GM18498 (cell line): ENCODE measurements at regions not wholly inside any gene's neighbourhood (a gene's known extent, or its start where the extent isn't known, plus 50 kb on each side); places are given as distances from the start of the nearest gene placed in this dataset.
"Not testable (repeated sequence)": the region's sequence is repeated elsewhere in the genome, so short reads cannot be mapped to it uniquely, and the experiment has no call there.

Source experiments
- ATAC-seq: cut with Tn5 transposase; IDR thresholded peaks from one replicate; pipeline ENCODE4 v1.9.1; 2021; ENCODE audit warnings: mild to moderate bottlenecking, moderate library complexity; ENCODE audit not compliant: unreplicated experiment

DNA sequence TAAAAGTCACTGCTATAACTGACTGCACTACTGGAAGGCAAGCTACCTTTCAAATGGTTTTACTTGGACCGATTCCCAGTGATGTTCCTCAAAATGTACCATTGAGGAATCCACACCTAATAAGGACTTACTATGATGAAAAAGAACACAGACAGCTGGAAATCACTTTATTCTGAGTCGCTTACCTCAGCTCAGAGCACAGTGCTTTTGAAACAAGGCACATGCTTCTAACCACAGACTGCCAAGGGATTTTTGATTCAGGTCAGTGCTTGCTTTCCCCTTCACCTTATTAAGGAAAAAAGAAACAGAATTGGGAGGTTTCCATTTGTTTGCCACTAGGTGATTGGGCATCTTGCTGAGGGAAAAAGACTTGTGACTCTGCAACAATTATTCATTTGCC lies 707.5 kb upstream of the FSHR start:
- no peak for ATAC-seq

DNA sequence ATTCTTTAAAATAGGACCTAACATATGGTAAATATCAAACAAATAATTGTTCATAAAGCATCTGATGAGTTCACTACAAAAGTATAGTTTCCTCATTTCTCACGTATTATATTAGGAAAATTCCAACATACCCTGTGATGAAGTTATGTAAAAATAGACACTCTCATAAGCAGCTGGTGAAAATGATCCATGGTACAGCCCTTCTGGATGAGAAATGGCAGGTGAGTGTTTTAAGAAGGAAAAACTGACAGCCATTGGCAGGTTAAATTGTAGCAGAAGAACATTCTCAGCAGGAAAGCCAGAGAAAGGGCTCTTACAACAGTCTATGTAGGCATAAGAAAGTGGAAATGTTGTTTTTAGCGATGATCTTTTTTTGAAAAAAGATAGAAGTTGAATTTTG lies 706.5 kb upstream of the FSHR start:
- no peak for ATAC-seq

DNA sequence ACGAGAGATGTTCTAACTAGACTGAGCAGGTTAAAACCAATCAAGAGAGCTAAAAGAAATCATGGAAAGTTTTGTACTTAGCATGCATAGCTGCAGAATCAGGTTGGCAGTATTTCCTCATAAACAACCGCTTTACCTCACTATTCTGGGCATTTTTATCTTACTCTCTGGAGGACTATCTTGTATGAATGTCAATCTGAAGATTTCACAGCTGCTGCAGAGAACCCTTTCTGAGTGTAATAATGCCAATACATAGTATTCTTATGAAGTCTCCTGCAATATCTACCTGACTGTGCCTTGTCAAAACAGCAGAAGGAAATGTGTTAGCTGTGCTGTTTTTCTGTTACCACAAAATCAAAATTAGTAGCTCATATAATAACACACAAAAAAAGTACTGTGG lies 705.9 kb upstream of the FSHR start:
- ATAC-seq: no peak

- ATAC-seq: no peak
Measured at GRCh38 chr2:49858657-49859056, 704.3 kb upstream of the FSHR start.

- no peak for ATAC-seq
Measured at GRCh38 chr2:49858113-49858490, 703.8 kb upstream of the FSHR start.

DNA sequence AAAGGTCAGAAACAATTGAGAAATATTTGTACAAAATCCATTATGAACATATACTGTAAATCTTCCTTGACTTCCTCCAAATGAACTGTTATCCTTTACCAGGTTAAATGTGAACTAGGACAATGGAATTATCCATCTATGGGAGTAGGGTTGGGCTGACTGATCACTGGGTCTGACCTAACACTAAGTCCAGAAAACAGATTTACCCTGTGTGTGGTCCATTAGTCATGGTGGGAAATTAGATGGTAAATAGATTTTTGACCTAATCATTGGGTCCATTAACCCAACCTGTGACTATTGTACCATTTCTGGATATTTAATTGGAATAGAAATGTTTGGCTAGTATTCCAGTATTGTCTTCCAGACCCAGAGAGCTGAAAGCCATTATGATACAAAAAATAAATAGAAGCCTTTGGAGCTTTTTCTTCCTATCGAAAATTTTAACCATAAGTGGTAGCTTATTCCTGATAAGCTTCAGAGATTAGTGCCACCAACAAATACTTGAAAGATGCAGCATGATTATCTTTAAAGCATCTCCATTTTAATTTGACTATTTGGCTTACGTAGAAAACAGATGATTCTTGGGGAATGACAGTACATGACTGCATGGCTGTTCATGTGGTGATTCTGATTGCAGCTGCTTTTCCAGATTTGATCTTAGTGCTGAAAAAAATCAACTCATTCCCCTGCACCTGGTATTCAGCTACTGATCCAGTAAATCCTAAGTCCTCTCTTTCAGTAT lies 703.2 kb upstream of the FSHR start:
- ATAC-seq: no peak

- no peak for ATAC-seq
Measured at GRCh38 chr2:49845671-49846070, 691.4 kb upstream of the FSHR start.

DNA sequence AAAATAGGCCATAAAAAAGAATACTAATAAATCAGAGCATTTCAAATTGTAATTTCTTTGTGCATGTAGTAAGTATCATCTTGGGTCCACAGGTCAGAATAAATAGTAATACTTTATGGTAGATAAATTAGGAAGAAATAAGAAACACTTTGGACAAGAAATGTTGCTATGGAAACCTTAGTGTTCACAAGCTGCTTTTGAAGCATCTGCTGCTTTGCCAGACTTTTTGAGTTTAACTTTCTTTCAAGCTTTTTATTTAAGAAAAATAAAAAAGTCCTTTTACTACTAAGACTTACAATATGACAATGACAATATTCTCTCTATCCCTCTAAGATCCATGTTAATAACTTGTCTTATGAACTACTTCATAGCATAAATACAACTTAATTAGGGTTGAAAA lies 690.7 kb upstream of the FSHR start:
- no peak for ATAC-seq

DNA sequence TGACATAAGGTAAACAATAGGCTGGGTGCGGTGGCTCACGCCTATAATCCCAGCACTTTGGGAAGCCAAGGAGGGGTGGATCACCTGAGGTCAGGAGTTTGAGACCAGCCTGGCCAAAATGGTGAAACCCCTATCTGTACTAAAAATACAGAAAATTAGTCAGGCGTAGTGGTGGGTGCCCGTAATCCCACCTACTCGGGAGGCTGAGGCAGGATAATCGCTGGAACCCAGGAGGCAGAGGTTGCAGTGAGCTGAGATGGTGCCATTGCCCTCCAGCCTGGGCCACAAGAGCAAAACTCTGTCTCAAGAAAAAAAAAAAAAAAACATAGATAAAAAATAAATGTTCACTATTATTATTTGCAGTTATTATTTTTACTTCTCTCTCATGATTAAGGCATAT lies 689.8 kb upstream of the FSHR start:
- not testable (repeated sequence) for ATAC-seq

DNA sequence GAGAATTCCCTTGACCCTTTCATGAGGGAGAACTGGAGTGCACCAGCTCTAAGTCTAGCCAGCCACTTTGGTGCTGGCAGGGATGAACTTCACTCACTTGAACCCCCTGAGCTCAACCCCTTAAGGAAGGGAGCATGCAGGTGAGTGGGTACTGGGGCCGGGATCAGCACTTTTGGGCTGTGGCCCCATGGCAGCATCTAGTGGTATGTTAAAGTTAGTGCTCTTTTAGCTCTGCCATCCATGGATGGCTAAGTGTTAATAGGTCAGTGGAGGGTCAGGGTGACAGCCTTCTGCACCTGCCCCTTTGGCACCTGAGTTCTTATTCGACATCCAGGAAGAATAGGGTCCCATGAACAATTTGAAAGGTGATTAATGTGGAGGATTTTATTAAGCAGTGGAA lies 689.0 kb upstream of the FSHR start:
- no peak for ATAC-seq

DNA sequence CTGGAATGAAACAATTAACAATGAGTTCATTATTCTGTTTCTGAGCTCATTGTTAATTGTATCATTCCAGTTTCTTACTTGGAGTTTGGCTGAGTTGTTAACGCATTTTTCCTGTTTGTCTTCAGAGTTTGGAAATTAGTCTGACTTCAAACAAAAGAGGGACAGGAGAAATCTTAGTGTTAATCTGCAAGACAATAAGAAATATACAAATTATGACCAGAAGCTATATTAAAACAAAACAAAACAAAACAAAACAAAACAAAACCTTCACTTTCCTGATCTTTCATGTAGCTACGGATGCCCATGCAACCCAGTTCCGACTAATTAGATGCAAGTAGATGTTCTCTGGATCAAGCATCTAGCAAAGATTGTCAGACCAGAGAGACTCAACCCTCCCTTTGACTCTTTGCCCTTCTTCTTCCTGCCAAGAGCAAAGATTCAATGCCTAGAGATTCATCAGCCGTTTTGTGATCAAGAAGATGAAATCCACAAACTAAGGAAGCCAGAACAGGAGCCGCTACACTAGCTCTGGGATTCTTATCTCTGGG lies 686.2 kb upstream of the FSHR start:
- no peak for ATAC-seq

GRCh38 chr2:49839818-49840217 lies 685.5 kb upstream of the FSHR start:
- ATAC-seq: no peak

DNA sequence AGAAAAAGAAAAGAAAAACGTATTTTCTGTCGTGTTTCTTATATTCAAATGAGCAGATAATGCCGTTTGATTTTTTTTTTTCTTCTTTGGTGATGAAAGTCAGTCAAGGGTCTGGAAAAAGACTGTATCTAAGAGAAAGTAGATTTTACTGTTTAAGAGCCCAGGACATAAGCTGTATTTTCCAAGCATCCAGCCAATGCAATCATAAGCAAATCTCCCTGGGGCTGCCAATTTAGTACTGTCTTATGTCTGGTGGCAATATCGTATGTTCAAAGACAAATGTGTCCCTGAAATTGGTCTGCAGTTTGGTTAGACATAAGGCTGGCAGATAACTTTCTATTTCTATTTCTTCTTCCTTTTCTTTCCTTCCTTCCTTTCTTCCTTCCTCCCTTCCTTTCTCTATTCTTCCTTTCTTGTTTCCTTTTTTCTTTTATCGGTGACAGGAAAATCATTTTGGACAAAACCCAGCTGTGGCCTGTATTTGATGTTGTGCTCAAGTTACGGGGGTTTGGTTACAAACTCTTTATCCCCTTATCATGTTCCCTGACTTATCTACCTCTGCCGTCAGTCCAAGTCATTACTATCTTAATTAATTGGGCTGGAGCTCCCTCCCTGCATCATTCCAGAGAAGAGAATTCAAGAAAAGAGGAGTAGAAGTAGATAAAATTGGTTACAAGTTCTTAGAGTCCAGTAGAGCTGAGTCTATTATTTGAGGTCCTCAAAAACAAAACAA lies 683.4 kb upstream of the FSHR start:
- ATAC-seq: no peak

DNA sequence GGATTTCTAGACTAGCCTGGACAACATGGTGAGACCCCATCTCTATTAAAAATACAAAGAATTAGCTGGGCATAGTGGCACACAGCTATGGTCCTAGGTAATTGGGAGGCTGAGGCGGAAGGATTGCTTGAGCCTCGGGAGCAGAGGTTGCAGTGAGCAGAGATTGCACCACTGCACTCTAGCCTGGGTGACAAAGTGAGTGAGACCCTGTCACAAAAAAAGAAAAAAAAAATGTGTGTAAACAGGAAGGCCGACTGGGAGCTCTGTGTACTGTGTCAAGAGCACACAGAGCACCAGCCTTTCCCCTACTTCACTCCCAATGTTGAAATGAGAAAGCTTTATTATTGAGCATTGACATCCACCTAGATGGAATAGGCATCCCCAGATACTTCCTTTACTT lies 681.7 kb upstream of the FSHR start:
- no peak for ATAC-seq

DNA sequence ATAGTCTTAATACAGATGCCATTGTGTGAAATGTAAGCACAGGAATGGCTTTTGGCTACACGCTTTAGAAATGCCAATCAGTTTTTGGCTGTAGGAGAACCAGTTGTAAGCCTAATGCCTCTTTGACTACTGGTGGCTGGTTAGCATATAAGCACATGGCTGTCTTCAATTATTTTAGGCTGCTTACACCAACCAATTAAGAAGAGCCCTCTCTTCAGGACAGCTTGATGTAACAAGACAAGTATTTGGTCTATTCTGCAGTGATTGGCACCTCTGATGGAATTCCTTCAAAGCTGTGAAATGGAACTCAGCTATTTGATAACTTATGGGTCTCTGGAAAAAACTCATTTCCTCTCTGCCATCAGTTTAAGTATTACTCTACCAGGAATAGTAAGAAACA lies 680.1 kb upstream of the FSHR start:
- ATAC-seq: no peak

GRCh38 chr2:49832555-49832954 lies 678.2 kb upstream of the FSHR start:
- ATAC-seq: no peak

DNA sequence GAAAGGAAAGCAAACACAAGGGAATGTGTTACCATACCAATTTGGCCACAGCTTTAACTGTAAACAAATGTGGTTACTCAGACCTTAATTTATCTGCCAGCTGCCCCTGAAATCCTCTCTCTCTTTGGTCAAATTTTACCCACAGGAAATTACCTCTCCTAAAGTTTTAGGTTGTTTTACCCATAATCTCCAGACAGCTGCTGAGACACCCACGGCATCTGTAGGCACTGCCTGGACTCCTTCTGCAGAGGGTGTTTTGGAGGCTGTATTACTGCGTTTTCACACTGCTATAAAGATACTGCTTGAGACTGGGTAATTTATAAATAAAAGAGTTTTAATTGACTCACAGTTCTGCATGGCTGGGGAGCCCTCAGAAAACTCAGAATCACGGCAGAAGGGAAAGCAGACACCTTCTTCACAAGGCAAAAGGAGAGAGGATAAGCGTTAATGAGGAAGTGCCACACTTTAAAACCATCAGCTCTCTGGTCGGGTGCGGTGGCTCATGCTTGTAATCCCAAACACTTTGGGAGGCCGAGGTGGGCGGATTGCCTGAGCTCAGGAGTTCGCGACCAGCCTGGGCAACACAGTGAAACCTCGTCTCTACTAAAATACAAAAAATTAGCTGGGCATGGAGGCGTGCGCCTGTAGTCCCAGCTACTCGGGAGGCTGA lies 677.5 kb upstream of the FSHR start:
- ATAC-seq: no peak

- ATAC-seq: no peak
Measured at GRCh38 chr2:49830846-49831245, 676.5 kb upstream of the FSHR start.

- ATAC-seq: no peak
Measured at GRCh38 chr2:49827366-49827765, 673.1 kb upstream of the FSHR start.

DNA sequence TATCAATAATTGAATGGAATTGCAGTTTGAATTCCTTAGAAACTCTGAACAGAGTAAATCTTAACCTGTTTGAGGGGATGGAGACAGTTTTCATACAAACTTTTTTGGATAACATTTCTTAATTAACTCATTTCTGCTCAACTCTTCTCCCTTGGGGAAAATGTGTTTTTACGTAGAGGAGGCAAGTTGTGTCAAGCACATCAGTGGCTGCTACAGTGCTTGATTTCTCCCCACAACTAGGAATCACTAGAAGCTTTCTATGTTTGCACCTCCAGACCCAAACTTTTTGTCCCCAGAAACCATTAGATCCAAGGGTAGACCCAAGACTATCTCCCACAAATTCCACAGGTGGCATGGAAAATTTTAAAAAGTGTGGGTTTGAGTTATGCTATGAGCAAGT lies 658.9 kb upstream of the FSHR start:
- ATAC-seq: no peak

DNA sequence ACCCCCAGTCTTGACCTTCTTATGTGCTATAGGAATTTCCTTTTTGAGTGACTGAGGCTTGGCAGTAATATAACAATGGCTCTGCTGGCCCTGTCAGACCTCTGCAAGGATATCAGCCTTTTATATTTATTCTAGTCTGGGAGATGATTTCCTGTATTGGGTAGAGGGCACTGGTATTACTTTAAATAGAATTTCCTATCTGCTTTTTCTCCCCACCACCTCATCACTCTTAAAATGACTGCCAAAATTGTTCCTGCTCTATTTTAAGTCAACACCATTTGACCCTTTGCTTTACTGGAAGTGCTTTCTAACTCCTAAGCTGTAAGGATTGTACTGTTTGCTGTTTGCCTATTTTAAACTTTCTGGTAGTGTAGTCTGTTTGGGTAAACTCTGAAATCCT lies 658.4 kb upstream of the FSHR start:
- no peak for ATAC-seq

GRCh38 chr2:49811502-49811901 lies 657.2 kb upstream of the FSHR start:
- no peak for ATAC-seq
